GM18520 (cell line): ENCODE measurements at regions not wholly inside any gene's neighbourhood (a gene's known extent, or its start where the extent isn't known, plus 50 kb on each side); places are given as distances from the start of the nearest gene placed in this dataset.

Experiments
- ATAC-seq: cut with Tn5 transposase; IDR thresholded peaks from one replicate; pipeline ENCODE4 v1.9.1; 2021; ENCODE audit not compliant: unreplicated experiment

DNA sequence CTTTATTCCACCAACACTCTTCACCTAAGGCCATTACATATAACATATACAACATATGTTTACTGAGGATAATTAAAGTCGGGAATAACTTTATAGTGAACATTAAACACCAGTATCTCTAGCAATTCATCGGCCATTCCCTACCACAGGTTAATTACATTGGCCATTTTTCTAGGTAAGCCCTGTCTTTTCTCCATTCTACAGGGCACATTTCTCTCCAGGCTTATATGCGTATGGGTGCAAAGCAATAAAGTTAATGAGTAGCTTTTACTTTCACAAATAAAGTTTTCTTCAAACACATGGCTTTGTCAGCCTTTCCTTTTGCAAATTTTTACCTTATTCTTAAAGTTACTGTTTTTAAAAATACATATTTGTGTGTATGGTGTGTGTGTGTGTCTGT, 111.9 kb upstream of the IQCM start:
- ATAC-seq: no peak

DNA sequence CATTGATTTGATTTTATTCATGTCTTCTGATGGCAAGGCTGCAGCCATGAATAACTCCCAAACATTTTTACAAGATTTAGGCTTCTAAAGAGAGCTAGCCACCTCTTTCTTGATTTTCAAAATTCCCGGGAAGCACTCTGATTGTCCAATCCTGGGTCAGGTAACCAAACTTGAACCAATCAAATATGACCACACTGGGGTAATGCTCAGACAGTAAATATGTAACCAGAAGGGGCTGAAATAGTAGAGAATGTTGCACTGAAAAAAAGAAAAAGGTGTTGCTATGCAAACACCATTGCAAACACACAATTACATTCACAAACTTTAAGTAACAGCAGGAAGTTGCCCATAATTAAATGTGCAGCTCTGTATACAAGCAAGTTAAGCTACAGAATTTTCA, 112.9 kb upstream of the IQCM start:
- ATAC-seq: no peak

DNA sequence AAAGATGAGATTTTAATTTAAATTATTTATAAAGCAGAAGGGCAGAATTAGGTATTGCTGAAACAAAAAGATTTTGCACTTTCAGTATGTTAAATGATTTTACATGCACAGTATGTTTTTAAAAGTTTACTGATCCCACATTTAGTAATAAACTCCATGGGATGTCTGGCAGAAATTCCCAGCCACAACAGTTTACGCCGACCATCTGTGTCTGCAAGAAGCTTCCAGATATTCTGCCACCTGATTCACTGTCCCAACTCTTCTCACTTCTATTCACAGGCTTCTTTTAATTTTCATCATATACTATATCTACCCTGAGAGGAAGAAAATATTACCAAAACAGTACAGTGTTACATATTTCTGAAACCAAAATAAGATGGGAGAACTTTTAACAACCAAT, 115.8 kb upstream of the IQCM start:
- ATAC-seq: no peak

DNA sequence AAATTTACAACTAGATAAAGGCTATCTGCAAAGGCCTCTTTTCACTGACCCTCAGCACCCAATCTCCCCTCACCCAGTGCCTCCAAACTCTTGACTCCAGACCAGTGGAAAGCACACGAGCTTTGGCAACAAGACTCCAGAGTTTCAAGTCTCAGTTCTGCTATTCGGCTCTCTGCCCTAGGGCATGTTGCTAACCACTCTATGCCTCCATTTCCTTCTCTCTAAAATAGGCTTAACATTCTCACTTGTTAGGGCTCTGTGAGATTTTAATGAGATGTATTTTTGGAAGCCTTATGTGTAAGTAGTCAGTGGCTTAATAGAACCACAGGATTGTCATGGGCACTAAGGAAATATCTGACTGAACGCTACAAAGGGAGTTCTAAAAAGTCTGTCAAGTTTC, 116.5 kb upstream of the IQCM start:
- no peak for ATAC-seq

DNA sequence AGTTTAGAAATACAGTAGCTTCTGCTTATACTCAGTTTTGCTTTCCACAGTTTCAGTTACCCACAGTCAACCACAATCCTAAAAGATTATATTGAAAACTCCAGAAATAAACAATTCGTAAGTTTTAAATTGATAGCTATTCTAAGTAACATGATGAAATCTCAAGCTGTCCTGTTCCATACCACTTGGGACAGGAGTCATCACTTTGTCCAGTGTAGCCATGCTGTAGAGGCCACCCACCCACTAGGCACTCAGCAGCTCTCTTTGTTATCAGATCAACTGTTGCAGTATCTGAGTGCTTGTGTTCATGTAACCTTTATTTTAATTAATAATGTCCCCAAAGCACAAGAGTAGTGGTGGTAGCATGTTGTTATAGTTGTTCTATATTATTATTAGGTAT, 117.5 kb upstream of the IQCM start:
- ATAC-seq: no peak

DNA sequence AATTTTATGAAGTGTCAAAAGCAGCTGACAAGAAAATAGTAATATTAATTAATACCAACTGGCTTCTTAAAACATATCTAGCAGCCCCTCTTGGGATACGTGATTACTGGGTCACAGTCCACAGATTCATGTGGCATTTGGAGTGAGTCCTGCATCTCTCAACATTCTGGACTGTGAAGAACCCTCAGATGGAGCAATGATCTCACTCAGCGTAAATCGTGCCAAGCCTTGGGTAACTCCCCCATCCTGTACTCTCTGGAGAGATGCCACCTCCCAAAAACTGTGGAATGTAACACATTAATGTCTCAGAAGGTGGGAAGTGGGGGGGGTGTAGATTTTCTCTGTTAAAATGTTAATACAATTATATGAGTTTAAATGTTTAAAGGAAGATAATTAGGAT, 118.2 kb upstream of the IQCM start:
- ATAC-seq: no peak

DNA sequence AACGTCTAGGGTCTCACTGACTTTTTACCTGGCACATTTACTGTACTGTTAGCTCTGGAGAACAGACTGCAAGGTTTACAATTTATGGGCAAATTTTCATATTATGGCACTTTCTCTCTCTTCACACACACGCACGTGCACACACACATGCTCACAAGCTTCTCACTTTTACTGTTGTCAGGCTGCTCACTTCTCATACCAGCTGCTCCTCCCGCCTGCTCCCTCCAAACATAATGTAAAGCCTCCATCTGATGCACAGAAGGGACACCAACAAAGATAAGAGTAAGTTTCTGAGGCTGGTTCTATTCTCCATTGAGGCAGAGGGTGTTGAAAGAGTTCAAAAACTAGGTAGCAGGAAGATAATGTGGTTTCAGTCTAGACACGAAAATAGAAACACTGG, 128.9 kb upstream of the DCLK2 start:
- no peak for ATAC-seq

DNA sequence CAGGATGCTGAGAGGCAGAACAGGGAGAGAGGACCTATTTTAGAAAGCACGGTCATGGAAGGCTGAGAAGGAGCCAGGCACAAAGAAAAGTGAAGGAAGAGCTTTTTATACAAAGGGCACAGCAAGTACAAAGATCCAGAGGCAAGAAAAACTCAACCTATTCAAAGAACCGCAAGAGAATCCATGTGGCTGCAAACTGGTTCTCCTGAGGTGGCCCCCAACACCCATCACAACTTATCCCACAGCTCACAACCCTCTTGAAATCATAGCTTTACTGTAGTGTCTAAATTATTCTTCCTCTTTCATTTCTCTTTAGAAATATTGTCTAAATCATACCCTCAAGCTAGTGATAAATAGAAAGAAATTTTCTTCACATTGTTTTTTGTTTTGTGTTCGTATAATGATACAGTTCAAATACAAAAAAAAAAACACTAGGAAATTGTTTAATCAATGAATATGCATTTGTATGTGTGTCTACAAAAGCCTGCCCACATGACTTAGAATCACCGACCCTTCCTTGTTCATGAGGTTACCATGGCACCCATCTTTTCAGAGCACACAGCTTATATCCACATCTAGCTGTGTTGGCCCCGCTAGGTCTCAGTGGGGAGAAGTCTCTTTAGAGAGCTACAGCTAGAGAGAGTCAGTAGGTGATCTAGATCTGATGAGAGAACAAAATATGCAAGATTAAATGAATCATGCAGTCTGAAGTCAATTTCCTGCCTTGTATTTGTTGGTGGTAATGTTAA, 126.9 kb upstream of the DCLK2 start:
- ATAC-seq: no peak

DNA sequence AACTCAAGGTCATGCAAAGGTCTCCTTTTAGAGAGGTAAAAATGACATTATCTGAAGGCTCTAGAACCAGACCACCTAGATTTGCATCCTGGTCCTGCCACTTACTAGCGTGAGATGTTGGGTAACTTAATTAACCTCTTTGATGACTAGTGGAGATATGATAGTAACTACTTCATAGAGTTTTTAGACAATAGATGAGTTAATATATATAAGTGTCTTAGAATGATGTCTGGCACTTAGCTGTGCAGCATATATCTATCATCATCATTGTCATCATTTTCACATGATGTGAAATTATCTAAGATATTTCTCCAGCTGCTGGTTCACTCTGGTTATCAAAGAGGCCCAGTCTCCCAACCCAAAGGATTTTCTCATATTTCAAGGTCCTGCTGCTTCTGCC, 126.1 kb upstream of the DCLK2 start:
- no peak for ATAC-seq

DNA sequence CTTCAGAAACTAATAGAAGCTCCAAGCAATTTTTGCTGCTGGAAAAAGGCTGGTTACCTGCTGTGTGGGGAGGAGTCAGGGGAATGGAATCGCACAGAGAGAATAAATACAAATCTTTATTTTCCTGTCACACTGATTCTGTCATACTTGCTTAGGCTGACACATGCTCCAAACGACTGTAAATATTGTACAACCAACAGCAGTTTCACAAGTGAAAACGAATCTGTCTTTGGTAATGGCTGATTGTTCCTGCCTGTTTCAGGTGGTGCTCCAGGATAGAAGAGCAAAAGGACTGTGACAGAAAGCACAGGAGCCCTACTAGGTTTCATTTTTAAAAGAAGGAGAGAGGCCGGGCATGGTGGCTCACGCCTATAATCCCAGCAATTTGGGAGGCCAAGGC, 125.5 kb upstream of the DCLK2 start:
- no peak for ATAC-seq

DNA sequence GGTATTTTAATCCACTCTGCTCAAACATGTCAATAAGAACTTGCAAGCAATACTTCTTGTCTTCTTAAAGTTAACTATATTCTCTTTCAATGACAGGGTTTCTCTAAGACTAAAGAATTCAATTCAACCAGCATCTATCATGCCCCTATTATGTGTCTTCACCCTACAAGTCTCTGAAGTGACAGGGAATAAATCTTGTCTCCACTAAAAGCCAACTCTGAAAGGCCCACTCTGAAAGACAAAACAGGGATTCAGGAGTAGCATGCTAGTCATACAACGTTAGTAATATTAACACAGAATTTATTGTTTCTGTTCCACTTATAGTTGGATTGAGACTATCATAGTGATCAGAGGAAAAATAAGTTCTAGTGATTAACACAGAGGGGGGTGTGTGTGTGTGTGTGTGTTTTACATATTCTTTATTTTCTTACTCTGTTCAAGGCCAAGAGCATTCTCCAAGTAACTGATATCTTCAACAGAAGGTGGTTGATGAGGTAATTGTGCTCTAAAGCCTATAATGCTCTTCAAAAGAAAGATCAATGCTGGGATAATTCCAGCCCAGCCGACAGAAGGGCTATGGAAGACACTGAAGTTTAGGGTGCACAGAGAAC, 122.4 kb upstream of the DCLK2 start:
- no peak for ATAC-seq

DNA sequence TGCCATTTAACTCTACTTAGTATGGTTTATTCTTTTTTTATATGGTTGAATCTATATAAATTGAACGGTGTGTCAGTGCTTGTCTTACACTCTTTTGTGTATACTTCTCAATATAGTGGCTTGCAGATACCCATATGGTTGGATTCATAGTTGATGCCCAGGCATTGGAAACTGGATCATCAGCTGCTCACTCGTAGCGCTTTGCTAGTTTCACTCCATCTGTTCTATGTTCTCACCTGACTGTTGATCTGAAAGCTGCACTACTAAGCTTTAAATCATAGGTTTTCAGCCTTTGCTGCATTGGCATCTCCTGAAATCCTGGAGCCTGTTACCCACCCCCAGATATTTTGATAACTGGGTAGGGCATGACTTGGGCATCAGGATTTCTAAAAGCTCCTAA, 121.6 kb upstream of the DCLK2 start:
- no peak for ATAC-seq

DNA sequence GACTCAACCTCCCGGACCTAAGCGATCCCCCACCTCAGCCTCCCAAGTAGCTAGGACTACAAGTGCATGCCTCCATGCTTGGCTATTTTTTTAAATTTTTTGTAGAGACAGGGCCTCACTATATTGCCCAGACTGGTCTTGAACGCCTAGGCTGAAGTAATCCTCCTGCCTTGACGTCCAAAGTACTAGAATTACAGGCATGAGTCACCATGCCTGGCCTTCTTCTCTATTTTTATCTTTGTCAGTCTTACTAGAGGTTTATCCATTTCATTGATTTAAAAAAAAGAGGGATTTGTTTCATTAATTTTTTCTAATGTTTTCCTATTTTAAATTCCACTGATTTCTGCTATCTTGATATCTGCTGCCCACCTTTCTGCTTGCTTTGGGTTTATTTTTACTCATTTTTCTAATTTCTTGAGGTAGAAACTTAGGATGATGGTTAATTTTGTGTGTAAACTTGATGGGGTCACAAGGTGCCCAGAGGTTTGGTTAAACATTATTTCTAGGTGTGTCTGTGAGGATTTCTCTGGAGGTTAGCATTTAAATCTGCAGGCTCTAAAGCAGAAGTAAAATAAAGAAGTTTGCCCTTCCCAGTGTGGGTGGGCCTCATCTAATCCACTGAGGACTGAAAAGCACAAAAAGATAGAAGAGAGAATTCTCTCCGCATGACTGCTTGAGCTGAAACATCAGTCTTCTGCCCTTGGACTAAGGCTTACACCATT, 116.2 kb upstream of the DCLK2 start:
- ATAC-seq: no peak

DNA sequence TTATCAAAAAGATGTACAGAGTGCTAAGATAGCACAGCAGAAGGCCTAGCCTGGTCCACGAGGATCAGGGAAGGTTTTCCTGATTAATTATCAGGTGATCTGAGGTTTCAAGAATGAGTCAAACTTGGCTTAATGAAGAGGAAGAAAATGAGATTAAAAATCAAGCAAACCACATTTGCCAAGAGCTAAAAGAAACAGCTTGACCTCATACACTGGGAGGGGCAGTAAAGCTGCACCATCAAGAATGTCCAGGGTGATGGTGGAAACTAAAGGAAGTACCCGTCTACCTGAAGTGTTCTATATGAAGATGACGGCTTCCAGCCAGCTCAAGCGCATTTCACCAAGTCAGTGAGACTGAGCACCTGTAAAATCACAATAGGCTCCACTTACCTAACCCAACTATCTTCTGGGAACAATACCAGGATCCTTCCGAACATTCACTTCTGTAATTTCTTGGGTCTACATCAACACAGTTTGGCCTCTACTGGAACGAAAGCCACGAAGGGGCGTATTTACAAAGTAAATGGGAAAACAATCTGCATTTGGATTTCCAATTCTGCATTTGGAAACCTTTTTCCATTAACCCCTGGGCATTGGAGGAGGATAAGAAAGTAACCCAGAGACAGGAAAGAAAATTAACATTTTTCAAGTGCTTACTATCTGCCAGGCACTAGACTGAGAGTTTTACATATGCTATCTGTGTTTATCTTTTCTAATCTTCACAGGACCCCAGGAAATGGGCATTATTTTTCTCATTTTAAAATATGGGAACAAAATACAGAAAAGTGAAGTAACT, 114.0 kb upstream of the DCLK2 start:
- no peak for ATAC-seq

DNA sequence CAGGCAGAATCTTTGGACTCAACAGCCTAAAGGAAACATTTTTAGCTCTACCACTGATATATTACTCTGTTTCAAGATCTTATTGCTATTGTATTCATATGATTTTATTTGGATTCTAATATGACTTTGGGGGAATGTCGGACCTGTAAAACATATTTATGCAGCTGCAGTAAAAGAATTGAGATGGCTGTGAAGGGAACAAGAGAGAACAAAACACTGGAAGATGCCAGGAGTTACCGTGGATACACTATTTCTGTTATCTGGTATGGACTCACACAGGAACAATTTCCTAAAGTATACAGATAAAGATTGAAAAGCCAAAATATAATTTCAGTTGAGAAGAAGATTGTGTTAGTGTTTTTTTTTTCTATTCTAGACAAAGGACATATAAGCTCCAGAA, 113.0 kb upstream of the DCLK2 start:
- ATAC-seq: no peak

DNA sequence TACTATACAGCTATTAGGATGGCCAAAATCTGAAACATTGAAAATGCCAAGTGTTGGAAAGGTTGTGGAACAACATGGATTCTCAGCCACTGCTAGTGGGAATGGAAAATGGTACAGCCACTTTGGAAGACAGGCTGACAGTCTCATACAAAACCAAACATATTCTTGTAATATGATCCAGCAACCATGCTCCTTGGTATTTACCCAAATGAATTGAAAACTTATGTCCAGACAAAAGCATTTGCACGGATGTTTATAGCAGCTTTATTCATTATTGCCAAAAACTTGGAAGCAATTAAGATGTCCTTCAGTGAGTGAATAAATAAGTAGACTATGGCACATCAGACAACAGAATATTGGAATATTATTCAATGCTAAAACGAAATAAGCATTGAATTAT, 105.8 kb upstream of the DCLK2 start:
- no peak for ATAC-seq

DNA sequence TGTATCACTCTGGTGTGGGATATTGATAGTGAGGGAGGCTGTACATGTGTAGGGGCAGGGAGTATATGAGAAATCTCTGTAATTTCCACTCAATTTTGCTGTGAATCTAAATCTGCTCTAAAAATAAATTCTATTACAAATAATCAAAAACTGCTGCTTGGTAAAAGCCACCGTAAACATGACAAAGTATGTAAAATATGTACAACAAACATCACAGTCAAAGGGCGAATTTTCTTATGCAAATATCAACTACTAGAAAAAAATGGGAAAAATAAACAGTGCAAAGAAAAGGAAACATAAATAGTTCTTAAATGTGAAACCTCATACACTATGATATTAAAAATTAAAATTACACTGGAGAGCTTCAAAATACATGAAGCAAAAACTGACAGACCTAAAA, 105.1 kb upstream of the DCLK2 start:
- no peak for ATAC-seq

DNA sequence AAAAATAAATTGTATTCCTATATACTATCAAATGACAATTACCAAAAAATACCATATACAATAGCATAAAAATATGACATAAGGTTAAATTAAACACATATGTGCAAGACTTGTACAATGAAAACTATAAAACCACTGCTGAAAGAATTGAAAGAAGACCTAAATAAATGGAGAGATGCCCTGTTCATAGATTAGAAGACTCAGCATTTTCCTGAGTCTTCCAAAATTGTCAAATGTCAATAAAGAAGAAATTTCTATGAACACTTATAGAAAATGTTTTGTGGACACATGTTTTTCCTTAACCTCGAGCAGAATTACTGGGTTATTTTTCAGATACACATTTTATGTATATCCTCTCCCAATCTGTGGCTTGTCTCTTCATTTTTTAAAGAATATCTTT, 103.1 kb upstream of the DCLK2 start:
- no peak for ATAC-seq

DNA sequence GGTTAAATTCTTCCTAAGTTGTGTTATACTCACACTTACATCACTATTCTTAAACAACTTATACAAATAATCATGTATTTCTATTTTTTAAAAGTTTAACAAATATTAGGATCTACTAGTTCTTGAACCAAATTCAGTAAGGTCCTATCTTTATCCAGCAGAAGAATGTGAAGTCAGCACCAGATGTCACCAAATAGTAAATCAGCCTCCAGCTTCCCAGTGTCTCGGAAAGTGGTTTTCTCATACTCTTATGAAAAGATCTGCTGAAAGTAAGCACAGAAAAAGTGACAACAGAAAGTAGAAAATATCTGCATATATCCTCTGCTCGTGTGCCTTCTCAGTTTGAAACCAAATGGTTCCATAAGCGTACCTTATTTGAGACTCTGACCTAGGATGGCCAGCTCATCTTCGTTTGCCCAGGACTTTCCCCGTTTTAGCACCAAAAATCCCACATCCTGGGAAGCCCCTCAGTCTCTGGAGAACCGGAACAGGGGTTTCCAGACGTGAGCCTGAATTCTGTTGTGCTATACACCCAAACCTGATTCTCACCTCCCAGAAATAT, 98.0 kb upstream of the DCLK2 start:
- no peak for ATAC-seq

DNA sequence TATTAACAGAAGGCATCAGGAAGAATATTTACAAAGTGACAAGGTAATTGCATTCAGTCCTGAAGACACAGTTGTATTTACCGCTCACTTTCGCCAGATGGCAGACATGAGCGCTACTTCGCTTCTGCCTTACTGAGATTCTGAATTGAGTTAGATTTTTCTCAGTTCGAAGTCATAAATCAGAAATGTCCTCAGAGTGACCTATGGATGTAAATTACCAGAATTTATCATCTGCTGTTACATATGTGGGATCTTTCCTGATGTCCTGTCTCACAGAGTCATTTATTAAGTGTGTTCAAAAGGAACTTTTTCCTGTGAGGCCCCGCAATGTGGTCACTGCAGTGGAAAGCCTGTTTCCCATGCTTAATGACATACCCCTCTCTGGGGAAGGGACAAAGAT, 97.3 kb upstream of the DCLK2 start:
- ATAC-seq: peak; percentile 52

DNA sequence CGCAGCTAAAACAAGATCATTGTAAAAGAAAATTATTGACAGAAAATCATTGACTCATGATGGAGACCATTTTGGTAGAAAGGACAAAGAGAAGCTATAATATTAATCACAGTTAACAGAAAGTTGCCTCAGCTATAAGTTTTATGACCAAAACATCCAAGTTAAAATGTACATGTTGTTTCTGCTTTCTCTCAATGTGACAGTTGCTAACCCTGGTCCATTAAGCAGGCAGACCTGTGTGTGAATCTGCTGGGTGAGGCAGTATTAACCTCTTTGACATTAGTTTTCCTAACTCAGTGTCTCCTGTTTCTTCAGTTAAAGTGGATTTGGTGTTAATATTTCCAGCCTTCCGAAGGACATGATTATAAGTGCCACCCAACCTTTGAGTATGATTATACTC, 94.8 kb upstream of the DCLK2 start:
- no peak for ATAC-seq
